ENCODE measurements at regions not wholly inside any gene's neighbourhood (a gene's known extent, or its start where the extent isn't known, plus 50 kb on each side); places are given as distances from the start of the nearest gene placed in this dataset.

DNA sequence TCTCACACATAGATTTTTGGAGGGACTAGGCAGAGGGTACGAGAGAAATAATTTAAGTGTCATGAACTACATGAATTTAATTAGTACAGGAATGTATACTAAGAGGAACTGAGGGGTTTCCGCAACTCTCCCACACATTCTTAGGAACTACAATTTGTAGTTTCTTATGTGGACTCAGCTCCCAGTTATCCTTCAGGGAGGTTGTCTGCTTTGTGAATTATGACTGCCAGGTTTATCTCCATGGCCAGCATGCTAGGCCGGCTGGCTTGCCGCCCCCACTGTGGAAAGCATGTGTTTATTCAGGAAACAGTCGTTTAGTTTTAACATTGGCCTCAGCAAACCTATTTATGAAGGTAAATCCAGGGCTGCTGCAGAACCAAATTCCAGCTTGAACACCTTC, 415.0 kb downstream of the KCTD16 start (continued):
- TF ChIP-seq, protein P1, sequence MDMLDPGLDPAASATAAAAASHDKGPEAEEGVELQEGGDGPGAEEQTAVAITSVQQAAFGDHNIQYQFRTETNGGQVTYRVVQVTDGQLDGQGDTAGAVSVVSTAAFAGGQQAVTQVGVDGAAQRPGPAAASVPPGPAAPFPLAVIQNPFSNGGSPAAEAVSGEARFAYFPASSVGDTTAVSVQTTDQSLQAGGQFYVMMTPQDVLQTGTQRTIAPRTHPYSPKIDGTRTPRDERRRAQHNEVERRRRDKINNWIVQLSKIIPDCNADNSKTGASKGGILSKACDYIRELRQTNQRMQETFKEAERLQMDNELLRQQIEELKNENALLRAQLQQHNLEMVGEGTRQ (IDR thresholded peaks at IDR 0.05): no peak
- TF ChIP-seq MAFK (IDR thresholded peaks at IDR 0.05; ENCODE audit: partially characterized antibody) (no peak), NFE2L2 (conservative IDR thresholded peaks at IDR 0.05; ENCODE audit: low read length) (no peak), CBX8 (IDR thresholded peaks at IDR 0.05) (no peak), TFCP2L1 (CRISPR knock-in tag; IDR thresholded peaks at IDR 0.05) (no peak), RFX5 (IDR thresholded peaks at IDR 0.05) (no peak), MAZ (IDR thresholded peaks at IDR 0.05; ENCODE audit: borderline replicate concordance, low read depth, low read length) (no peak), BHLHE40 (IDR thresholded peaks at IDR 0.05; ENCODE audit: low read depth, low read length) (no peak)
- TF ChIP-seq, protein P2, sequence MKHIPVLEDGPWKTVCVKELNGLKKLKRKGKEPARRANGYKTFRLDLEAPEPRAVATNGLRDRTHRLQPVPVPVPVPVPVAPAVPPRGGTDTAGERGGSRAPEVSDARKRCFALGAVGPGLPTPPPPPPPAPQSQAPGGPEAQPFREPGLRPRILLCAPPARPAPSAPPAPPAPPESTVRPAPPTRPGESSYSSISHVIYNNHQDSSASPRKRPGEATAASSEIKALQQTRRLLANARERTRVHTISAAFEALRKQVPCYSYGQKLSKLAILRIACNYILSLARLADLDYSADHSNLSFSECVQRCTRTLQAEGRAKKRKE (CRISPR knock-in tag; IDR thresholded peaks at IDR 0.05; ENCODE audit: low read depth): no peak
- TF ChIP-seq, protein P3, sequence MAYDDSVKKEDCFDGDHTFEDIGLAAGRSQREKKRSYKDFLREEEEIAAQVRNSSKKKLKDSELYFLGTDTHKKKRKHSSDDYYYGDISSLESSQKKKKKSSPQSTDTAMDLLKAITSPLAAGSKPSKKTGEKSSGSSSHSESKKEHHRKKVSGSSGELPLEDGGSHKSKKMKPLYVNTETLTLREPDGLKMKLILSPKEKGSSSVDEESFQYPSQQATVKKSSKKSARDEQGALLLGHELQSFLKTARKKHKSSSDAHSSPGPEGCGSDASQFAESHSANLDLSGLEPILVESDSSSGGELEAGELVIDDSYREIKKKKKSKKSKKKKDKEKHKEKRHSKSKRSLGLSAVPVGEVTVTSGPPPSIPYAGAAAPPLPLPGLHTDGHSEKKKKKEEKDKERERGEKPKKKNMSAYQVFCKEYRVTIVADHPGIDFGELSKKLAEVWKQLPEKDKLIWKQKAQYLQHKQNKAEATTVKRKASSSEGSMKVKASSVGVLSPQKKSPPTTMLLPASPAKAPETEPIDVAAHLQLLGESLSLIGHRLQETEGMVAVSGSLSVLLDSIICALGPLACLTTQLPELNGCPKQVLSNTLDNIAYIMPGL (CRISPR knock-in tag; IDR thresholded peaks at IDR 0.05; ENCODE audit: borderline replicate concordance): no peak

DNA sequence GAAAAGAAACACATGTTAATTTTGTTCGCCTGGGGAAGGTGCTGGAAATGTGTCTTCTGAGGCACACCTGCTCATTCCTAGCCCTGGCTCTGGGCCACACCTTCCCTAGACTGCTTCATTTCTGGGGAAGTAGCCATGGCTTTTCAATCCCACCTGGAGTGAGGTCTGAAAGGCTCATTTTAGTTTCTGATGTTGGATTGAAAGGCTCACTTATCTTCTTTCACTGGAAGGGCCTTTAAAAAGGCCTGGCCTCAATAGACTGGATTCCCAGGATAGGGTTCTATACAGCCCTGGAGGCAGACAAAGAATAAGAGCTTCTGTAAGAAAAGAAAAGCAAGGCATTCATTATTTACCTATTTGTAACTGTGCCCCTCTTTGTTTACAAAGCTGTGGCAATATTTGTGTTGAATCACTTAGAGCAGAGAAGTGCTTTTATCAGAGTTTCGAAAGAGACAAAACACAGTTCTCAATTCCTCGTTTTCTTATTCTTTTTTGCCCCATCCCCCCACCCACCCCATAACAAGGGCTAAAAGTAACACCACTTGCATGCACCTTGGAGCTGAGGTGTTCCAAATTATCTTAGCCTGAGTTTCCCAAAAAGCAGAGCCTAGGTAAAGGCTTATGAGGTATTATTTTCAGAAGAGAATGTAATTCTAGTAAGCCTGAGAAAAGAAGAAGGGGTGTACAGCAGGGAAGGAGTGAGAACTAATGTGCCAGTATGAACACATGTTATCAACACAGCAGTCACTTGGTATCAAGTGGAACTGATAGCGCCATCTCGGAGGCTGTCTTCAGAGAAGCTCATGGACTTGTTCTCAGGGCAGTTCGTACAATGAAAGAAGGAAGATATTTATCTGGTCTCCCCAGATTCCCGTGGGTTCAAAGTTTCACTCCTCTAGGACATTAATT, 413.1 kb downstream of the KCTD16 start:
- ChIA-PET POLR2A (no interaction called here), CTCF (interaction anchor here (1.4 kb wide), 1 partner anchor 22 kb away, joined by 4 read pairs; no protein-coding TSS in a partner anchor)
- ATAC-seq (peak; percentile 68 to 81), DNase-seq (ENCODE audit: low read depth in 1 of 2, low spot score in 1 of 2) (peak in 1 of 2 experiments; percentile 23), FAIRE-seq (no peak)
- no peaks in the 10 kb centered on the region for H3K9me3 ChIP-seq
- H3K27ac ChIP-seq: no peak overlapping the region
- WGBS (ENCODE audit: missing lambda C conversion rate): 16% methylated on average over 7 of the region's 7 CpGs
- H3K4me2 ChIP-seq: peak overlapping the region; percentile 50
- H3K4me1 ChIP-seq: peaks cover 4% of the 10 kb centered on the region; the same call in 1 of the 3 replicates
- no peak overlapping the region for H3K4me3 ChIP-seq
- TF ChIP-seq, protein P4, sequence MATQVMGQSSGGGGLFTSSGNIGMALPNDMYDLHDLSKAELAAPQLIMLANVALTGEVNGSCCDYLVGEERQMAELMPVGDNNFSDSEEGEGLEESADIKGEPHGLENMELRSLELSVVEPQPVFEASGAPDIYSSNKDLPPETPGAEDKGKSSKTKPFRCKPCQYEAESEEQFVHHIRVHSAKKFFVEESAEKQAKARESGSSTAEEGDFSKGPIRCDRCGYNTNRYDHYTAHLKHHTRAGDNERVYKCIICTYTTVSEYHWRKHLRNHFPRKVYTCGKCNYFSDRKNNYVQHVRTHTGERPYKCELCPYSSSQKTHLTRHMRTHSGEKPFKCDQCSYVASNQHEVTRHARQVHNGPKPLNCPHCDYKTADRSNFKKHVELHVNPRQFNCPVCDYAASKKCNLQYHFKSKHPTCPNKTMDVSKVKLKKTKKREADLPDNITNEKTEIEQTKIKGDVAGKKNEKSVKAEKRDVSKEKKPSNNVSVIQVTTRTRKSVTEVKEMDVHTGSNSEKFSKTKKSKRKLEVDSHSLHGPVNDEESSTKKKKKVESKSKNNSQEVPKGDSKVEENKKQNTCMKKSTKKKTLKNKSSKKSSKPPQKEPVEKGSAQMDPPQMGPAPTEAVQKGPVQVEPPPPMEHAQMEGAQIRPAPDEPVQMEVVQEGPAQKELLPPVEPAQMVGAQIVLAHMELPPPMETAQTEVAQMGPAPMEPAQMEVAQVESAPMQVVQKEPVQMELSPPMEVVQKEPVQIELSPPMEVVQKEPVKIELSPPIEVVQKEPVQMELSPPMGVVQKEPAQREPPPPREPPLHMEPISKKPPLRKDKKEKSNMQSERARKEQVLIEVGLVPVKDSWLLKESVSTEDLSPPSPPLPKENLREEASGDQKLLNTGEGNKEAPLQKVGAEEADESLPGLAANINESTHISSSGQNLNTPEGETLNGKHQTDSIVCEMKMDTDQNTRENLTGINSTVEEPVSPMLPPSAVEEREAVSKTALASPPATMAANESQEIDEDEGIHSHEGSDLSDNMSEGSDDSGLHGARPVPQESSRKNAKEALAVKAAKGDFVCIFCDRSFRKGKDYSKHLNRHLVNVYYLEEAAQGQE (IDR thresholded peaks at IDR 0.05): no peak
- TF ChIP-seq, protein P5, sequence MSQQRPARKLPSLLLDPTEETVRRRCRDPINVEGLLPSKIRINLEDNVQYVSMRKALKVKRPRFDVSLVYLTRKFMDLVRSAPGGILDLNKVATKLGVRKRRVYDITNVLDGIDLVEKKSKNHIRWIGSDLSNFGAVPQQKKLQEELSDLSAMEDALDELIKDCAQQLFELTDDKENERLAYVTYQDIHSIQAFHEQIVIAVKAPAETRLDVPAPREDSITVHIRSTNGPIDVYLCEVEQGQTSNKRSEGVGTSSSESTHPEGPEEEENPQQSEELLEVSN (IDR thresholded peaks at IDR 0.05; ENCODE audit: borderline replicate concordance, low read depth): no peak
- TF ChIP-seq CEBPB (IDR thresholded peaks at IDR 0.05): peak; percentile 58 to 74
- TF ChIP-seq, protein P6, sequence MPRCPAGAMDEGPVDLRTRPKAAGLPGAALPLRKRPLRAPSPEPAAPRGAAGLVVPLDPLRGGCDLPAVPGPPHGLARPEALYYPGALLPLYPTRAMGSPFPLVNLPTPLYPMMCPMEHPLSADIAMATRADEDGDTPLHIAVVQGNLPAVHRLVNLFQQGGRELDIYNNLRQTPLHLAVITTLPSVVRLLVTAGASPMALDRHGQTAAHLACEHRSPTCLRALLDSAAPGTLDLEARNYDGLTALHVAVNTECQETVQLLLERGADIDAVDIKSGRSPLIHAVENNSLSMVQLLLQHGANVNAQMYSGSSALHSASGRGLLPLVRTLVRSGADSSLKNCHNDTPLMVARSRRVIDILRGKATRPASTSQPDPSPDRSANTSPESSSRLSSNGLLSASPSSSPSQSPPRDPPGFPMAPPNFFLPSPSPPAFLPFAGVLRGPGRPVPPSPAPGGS (IDR thresholded peaks at IDR 0.05): no peak
- TF ChIP-seq HDAC2 (IDR thresholded peaks at IDR 0.05): no peak
- TF ChIP-seq, protein P7, sequence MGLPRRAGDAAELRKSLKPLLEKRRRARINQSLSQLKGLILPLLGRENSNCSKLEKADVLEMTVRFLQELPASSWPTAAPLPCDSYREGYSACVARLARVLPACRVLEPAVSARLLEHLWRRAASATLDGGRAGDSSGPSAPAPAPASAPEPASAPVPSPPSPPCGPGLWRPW (IDR thresholded peaks at IDR 0.05): 0 out of 2 replicates have a peak, but pooled peaks have one; percentile 37
- no peak for TF ChIP-seq JUN (IDR thresholded peaks at IDR 0.05)
- TF ChIP-seq NFE2L2 (conservative IDR thresholded peaks at IDR 0.05; ENCODE audit: low read length): no peak
- no peak for TF ChIP-seq MAFK (IDR thresholded peaks at IDR 0.05; ENCODE audit: partially characterized antibody)
- no peak for TF ChIP-seq RAD21 (conservative IDR thresholded peaks at IDR 0.05 in 1 of 2, IDR thresholded peaks at IDR 0.05 in 1 of 2)
- TF ChIP-seq, protein P2 (CRISPR knock-in tag; IDR thresholded peaks at IDR 0.05; ENCODE audit: low read depth): no peak
- no peak for TF ChIP-seq NR3C1 (IDR thresholded peaks at IDR 0.05)
- TF ChIP-seq TFCP2L1 (CRISPR knock-in tag; IDR thresholded peaks at IDR 0.05): no peak
- peak; percentile 40; the same call in 1 of the 2 replicates for TF ChIP-seq JUNB (IDR thresholded peaks at IDR 0.05)
- no peak for TF ChIP-seq KDM5A (IDR thresholded peaks at IDR 0.05)
- TF ChIP-seq, protein P1 (IDR thresholded peaks at IDR 0.05): no peak
- TF ChIP-seq RNF2 (IDR thresholded peaks at IDR 0.05; ENCODE audit: borderline replicate concordance, low read depth): no peak
- TF ChIP-seq EP300 (IDR thresholded peaks at IDR 0.05): peak in 1 of 2 experiments; percentile 16; a peak in 1 of 5 replicates
- no peak for TF ChIP-seq EHMT2 (IDR thresholded peaks at IDR 0.05; ENCODE audit: low read depth)
- TF ChIP-seq ZC3H11A (IDR thresholded peaks at IDR 0.05): no peak

Data from A549 (cell line).